ENCODE measurements at regions not wholly inside any gene's neighbourhood (a gene's known extent, or its start where the extent isn't known, plus 50 kb on each side); places are given as distances from the start of the nearest gene placed in this dataset.
A peak's percentile ranks its signal among the peaks of the same experiment; 100 is the strongest.

GRCh38 chr13:75231235-75231634 lies 250.7 kb downstream of the TBC1D4 start:
- DNase-seq = no peak

GRCh38 chr13:75226733-75227435 lies 255.1 kb downstream of the TBC1D4 start:
- DNase-seq = no peak

GRCh38 chr13:75226092-75226491 lies 255.9 kb downstream of the TBC1D4 start:
- DNase-seq = no peak

DNA sequence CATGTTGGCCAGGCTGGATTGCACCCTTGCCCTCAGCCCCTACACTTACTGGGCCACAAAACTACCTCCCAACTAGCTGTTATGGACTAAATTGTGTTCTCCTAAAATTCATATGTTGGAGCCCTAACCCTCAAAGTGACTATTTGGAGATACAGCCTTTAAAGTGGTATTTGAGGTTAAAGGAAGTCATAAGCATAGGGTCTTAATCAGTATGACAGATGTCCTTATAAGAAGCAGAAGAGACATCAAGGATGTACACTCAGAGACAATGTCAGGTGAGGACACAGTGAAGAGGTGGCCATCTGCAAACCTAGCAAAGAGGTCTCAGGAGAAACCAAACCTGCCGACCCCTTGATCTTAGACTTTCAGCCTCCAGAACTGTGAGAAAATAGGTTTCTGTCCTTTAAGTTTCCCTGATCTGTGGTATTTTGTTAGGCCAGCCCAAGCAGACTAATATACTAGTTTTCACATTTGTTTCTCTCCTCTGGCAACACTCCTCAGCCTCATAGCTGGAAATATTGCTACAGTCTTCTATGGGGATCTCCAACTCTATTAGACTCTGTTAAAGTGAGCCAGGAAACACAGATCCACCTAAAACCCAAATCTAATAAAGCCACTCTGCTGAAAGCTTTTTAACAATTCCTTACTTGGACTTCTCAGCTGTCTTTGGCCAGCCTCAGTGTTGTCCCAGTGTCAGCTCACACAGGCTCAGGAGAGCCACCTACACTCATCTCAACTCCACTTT lies 256.5 kb downstream of the TBC1D4 start:
- DNase-seq = no peak

GRCh38 chr13:75224053-75224742 lies 257.8 kb downstream of the TBC1D4 start:
- no peak for DNase-seq

GRCh38 chr13:75222031-75222430 lies 259.9 kb downstream of the TBC1D4 start:
- DNase-seq = no peak

DNA sequence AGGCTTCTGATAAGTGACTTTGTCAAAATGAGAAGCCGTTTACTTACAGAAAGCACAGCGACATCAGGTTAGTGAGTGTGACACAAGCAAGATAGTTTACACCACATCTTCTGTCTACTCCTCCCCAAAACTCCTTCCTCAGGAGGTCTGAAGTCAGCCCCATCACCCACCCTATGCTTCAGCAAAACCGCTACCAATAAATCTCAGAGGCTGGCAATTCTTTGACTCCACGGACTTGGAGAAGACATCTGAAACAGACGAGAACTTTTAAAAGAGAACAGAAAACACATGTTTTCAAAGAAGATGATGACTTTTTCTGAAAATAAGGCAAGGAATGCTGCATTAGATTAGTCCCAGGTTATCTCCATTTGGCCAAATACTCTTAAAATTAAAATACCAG lies 261.1 kb downstream of the TBC1D4 start:
- no peak for DNase-seq

DNA sequence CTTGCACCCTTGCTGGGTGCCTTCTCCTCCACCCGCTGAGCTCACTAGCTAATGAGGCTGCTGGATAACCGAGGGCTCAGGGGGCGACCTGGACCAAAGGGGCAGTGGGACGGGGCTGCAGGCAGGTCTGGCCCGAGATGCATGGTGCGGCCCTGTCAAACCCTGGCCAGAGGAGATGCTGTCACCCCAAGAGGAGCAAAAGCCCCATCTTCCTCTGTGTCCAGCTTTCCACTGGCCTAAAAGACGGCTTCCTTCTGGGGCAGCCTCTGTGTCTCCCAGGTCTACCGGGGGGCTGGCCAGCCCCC lies 261.8 kb downstream of the TBC1D4 start:
- DNase-seq = no peak

DNA sequence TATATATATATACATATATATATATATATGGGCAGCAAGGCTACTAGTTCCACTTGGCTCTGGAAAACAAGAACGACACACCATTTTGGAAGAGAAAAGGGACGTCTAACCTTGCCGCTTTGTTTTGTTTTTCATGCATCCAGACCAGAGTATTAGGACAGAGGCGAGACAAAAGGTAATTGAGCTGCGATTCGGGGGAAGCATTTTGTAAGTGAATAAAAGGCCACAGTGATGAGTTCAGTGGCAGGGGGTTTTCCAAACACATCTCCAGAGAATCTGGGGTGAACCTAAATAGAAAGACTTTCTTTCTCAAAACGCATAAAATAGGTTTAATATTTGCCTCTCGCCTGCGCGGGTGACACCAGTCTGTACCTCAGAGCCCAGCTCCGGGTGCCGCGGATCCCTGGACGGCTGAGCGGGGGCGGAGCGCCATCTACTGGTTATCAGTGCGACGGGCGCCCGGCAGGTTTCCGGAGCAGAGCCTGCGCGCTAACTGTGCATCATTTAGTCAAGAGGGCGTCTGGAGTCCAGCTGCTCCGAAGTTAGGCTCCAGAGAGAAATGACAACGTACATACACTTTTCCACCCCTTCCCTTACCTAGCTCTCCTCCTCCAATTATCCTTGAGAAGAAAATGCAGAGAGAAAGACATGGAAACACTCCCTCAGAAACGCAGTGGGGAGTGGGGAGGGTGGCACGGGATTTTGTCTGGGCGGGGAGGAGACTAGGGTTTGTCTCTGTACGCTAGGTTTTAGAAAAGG lies 262.3 kb downstream of the TBC1D4 start:
- peak; percentile 6 for DNase-seq

GRCh38 chr13:75217949-75218348 lies 264.0 kb downstream of the TBC1D4 start:
- no peak for DNase-seq

GRCh38 chr13:75216038-75216437 lies 265.9 kb downstream of the TBC1D4 start:
- no peak for DNase-seq

DNA sequence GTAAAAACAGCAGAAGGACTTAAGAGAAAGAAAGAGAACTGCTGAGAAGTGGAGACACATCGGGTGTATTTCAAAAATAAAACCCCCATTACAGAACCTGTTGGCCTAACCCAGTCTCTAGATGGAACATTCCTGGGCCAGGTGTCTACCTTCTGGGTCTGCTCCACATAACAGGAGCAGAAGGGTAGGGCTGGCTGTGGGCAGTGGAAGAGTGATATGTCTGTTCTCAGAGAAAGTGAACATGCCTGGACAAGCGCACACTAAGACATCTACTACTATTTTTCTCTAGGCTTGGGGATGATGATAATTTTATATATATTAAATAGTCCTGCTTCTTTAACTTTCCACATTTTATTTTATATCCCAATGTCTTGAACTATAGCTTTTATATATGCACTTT lies 267.1 kb downstream of the TBC1D4 start:
- DNase-seq = no peak

- DNase-seq = no peak
Measured at GRCh38 chr13:75202981-75203380, 279.0 kb downstream of the TBC1D4 start.

- no peak for DNase-seq
Measured at GRCh38 chr13:75197803-75198202, 284.2 kb downstream of the TBC1D4 start.

DNA sequence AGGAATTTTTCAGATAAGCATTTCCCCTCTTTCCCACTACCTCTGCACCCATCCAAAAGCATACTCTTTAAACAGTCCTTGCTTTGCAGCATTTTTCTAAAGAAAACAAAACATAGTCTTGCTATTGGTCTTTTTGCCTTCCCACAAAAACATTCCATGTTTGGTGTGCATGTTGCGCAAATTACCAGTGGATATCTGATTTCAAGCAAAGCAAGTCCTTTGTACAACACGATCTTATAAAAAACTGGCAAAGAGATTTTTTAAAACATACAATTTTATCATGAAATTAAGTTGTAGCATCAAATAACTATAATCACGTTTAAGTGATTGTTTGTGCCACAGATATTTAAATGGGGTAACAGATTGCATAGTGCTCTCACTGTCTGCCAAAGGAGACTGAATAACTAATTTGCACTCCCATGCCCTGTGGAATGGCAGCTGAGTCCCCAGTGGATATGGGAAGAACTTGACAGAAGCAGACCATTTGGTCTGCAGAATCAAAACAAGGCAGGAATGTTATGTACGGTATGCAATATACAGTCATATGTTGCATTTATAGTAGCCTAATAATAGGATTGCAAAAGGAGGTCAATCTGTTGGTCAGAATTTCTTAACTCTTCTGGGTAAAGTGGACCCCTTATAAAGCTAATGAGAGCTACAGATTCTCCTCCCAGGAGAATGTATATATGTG lies 285.7 kb downstream of the TBC1D4 start:
- DNase-seq = no peak

- no peak for DNase-seq
Measured at GRCh38 chr13:75195495-75196146, 286.3 kb downstream of the TBC1D4 start.

DNA sequence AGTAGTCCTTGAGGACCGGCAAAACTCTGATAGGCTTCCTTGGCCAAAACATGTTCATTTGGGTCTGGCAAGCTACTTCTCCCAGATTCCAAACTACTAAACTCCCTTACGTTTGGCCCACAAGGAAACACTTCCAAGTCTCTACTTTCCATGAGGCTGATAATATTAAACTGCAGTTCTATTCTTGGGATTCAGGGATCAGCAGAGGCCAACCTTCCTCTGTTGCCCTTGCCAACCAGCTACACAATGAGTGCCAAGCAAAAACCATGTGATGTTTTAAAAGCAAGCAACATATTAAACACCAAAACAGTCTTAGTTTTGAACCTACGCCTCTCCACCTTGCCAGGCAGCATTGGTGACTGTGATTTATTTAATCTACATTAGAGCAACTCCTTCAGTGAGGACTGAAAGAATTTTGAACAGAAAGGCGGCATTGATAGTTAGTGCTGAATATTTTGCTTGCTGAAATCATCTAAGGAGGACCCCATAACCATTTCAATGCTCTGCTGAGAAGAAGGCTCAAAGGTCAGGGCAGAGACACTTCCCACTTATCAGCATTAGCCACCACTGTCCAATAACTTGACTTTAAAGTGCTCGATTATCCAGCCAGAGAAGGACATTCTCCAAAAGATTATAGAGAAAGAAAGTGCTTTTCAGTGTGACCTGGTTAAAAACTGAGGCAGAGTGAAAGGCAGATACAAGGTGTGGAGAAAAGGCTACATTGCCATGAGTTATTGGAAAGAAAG lies 287.1 kb downstream of the TBC1D4 start:
- DNase-seq = no peak

GRCh38 chr13:75186379-75186778 lies 295.6 kb downstream of the TBC1D4 start:
- no peak for DNase-seq

- DNase-seq = no peak
Measured at GRCh38 chr13:75181906-75182305, 300.1 kb downstream of the TBC1D4 start.

- DNase-seq = no peak
Measured at GRCh38 chr13:75180805-75181455, 301.0 kb downstream of the TBC1D4 start.

GRCh38 chr13:75178436-75178835 lies 303.5 kb downstream of the TBC1D4 start:
- no peak for DNase-seq
